ENCODE measurements at regions not wholly inside any gene's neighbourhood (a gene's known extent, or its start where the extent isn't known, plus 50 kb on each side); places are given as distances from the start of the nearest gene placed in this dataset.

DNA sequence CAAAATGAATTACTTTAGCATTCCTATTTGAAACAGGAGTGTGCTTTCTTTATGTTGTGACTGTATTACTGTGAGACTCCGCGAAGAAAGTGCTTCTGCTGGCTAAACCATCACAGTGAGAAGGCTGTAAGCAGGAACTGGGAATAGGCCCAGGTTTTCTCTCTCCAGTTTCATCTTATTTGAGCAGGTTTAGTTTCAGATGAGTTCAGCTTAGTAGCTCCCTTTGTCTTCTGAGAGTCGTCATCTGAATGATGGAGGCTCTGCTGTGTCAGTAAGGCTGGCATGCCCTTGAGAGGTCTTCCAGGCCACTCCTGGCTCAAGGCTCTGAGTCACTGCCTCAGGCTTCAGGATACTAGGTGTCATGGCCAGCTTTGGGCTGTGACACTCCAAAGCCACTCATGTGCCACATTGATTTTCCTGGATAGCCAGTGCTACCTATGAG, 205.6 kb upstream of the RGS6 start:
- no peak overlapping the region for H3K27ac ChIP-seq (ENCODE audit: low read depth in 2 of 2, low read length in 2 of 2)
- H3K9ac ChIP-seq (ENCODE audit: low read length in 3 of 3) = no peak overlapping the region
- no peak for FAIRE-seq
- H3K4me3 ChIP-seq (ENCODE audit: low read length in 3 of 3) = no peak overlapping the region
- H3K9me3 ChIP-seq (ENCODE audit: control insufficient read depth in 2 of 3, insufficient read depth in 1 of 3, low read length in 3 of 3) = no peaks in the 10 kb centered on the region
- peaks cover 0 to 10% (median 3%) of the 10 kb centered on the region in 3 donors for H3K4me1 ChIP-seq (ENCODE audit: control insufficient read depth in 2 of 3, insufficient read depth in 2 of 3, low read depth in 1 of 3, low read length in 3 of 3)
- H3K36me3 ChIP-seq (ENCODE audit: control insufficient read depth in 2 of 3, insufficient read depth in 3 of 3, low read length in 3 of 3) = peaks cover 7 to 33% (median 10%) of the 10 kb centered on the region in 3 donors
- peak in 1 of 5 donors; percentile 57 for DNase-seq
- intact Hi-C loops (cut with DNase I) = no loop called here
- no peaks in the 10 kb centered on the region for H3K27me3 ChIP-seq (ENCODE audit: control insufficient read depth, insufficient read depth, low read length)
- TF ChIP-seq CTCF (IDR thresholded peaks at IDR 0.05; ENCODE audit: borderline replicate concordance, extremely low read depth, insufficient read depth) = no peak

DNA sequence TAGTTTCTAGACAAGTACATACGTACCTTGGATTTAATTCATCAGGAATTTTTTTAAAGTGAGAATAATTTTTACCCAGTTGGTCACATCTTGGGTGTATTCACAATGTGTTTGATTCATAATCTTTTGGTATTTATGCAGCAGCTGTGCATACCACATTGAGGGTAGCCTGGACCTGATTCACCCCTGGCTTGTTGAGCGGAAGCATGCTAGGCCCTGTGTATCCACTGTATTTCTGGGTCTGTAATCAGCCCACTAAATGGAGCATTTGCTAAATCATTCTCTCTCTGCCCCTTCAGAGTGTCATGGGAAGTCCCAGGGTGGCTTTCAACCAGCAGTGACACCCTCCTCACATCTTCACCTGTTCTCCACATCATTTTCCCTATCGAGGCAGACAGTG, 203.8 kb upstream of the RGS6 start:
- TF ChIP-seq CTCF (IDR thresholded peaks at IDR 0.05; ENCODE audit: borderline replicate concordance, extremely low read depth, insufficient read depth) = no peak
- Histone ChIP-seq H3K36me3 (ENCODE audit: control insufficient read depth in 2 of 3, insufficient read depth in 3 of 3, low read length in 3 of 3) (peaks cover 7 to 39% (median 12%) of the 10 kb centered on the region in 3 donors), H3K4me3 (ENCODE audit: low read length in 3 of 3) (no peak overlapping the region), H3K9me3 (ENCODE audit: control insufficient read depth in 2 of 3, insufficient read depth in 1 of 3, low read length in 3 of 3) (no peaks in the 10 kb centered on the region), H3K9ac (ENCODE audit: low read length in 3 of 3) (no peak overlapping the region), H3K27me3 (ENCODE audit: control insufficient read depth, insufficient read depth, low read length) (no peaks in the 10 kb centered on the region), H3K4me1 (ENCODE audit: control insufficient read depth in 2 of 3, insufficient read depth in 2 of 3, low read depth in 1 of 3, low read length in 3 of 3) (no peaks in the 10 kb centered on the region), H3K27ac (ENCODE audit: low read depth in 2 of 2, low read length in 2 of 2) (no peak overlapping the region)
- DNase-seq (no peak), FAIRE-seq (no peak)
- intact Hi-C loops (cut with DNase I) = no loop called here

DNA sequence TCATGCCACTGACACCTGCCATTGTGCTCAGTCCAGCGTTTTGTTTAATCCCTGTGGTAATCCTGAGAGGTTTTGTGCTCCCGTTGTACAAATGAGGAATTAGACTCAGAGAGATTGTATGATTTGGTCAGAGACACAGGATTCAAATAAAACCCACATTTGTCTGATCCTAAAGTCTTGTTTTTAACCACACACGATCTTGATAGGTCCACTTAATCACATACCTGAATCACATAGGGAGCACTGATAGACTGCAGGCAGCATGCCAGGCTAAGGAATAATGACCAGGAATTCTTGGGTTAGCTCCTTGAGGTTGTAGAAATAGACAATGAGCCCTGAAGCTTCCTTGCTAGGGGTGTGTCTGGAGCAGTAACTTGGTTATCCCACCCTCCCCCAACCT, 202.6 kb upstream of the RGS6 start:
- Histone ChIP-seq H3K4me1 (ENCODE audit: control insufficient read depth in 2 of 3, insufficient read depth in 2 of 3, low read depth in 1 of 3, low read length in 3 of 3) (no peaks in the 10 kb centered on the region), H3K9me3 (ENCODE audit: control insufficient read depth in 2 of 3, insufficient read depth in 1 of 3, low read length in 3 of 3) (no peaks in the 10 kb centered on the region), H3K9ac (ENCODE audit: low read length in 3 of 3) (no peak overlapping the region), H3K27me3 (ENCODE audit: control insufficient read depth, insufficient read depth, low read length) (no peaks in the 10 kb centered on the region), H3K27ac (ENCODE audit: low read depth in 2 of 2, low read length in 2 of 2) (no peak overlapping the region), H3K36me3 (ENCODE audit: control insufficient read depth in 2 of 3, insufficient read depth in 3 of 3, low read length in 3 of 3) (peaks cover 7 to 44% (median 12%) of the 10 kb centered on the region in 3 donors), H3K4me3 (ENCODE audit: low read length in 3 of 3) (no peak overlapping the region)
- no peak for DNase-seq
- FAIRE-seq = no peak
- TF ChIP-seq CTCF (IDR thresholded peaks at IDR 0.05; ENCODE audit: borderline replicate concordance, extremely low read depth, insufficient read depth) = no peak
- intact Hi-C loops (cut with DNase I) = no loop called here

DNA sequence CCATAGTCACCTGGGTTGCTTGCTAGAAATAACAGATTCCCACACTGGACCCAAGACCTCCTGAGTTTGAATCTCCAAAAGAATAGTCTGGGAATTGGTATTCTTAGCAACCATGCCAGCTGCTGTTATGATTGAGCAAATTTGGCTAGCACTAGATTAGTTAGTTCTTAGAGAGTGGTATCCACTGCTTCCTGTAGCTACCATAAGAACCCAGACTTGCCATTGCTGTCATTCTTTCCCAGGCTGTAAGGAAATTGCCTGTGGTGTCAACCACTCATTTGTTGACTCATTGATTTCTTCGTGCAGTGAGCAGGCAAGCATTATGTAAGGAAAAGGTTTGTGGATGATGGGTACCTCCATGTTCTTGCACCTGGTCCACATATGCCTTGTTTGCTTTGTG, 201.8 kb upstream of the RGS6 start:
- no peak for FAIRE-seq
- no peak overlapping the region for H3K27ac ChIP-seq (ENCODE audit: low read depth in 2 of 2, low read length in 2 of 2)
- no peaks in the 10 kb centered on the region for H3K9me3 ChIP-seq (ENCODE audit: control insufficient read depth in 2 of 3, insufficient read depth in 1 of 3, low read length in 3 of 3)
- no peak overlapping the region for H3K9ac ChIP-seq (ENCODE audit: low read length in 3 of 3)
- H3K4me3 ChIP-seq (ENCODE audit: low read length in 3 of 3) = no peak overlapping the region
- intact Hi-C loops (cut with DNase I) = no loop called here
- H3K36me3 ChIP-seq (ENCODE audit: control insufficient read depth in 2 of 3, insufficient read depth in 3 of 3, low read length in 3 of 3) = peaks cover 5 to 40% (median 13%) of the 10 kb centered on the region in 3 donors
- H3K4me1 ChIP-seq (ENCODE audit: control insufficient read depth in 2 of 3, insufficient read depth in 2 of 3, low read depth in 1 of 3, low read length in 3 of 3) = no peaks in the 10 kb centered on the region
- no peaks in the 10 kb centered on the region for H3K27me3 ChIP-seq (ENCODE audit: control insufficient read depth, insufficient read depth, low read length)
- DNase-seq = no peak
- no peak for TF ChIP-seq CTCF (IDR thresholded peaks at IDR 0.05; ENCODE audit: borderline replicate concordance, extremely low read depth, insufficient read depth)

Measured in kidney (tissue), 13 donors.